T-helper 22 cell (primary cell): ENCODE measurements at regions not wholly inside any gene's neighbourhood (a gene's known extent, or its start where the extent isn't known, plus 50 kb on each side); places are given as distances from the start of the nearest gene placed in this dataset.
"Not testable (repeated sequence)": the region's sequence is repeated elsewhere in the genome, so short reads cannot be mapped to it uniquely, and the experiment has no call there.

Source experiments
- DNase-seq: peaks from one replicate; pipeline ENCODE4 v3.0.0-alpha.2; 2020; ENCODE audit warnings: low read depth

DNA sequence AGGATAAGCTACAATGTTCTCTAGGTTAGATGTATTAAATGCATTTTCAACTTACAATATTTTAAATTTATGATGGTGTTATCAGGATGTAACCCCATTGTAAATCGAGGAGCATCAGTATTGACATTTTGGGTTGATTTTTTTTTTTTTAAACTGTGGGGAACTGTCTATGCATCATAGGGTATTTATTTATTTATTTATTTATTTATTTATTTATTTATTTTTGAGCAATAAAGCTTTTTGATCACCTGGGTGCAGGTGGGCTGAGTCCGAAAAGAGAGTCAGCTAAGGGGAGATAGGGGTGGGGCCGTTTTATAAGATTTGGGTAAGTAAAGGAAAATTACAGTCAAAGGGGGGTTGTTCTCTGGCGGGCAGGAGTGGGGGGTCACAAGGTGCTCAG is 367.5 kb downstream of the OXSM start:
- DNase-seq, result not testable (repeated sequence)

DNA sequence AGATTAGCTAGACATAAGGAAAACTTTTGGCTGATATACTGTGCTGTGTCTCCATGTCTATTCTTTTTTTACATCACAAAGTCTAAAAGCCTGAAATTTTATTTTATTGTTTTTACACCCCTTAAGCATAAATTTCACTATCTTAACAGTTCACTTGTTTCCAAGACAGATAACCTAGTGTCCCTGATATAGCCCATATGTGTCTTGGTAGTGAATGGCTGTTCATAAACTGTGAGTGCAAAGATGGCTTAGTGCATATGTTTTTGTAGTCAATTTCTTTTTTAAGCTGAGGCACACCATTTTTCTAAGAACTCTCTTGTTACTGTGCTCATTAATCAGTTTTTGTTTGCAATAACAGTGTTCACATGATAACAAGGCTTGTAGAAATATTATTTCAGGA is 381.1 kb downstream of the OXSM start:
- no peak for DNase-seq

DNA sequence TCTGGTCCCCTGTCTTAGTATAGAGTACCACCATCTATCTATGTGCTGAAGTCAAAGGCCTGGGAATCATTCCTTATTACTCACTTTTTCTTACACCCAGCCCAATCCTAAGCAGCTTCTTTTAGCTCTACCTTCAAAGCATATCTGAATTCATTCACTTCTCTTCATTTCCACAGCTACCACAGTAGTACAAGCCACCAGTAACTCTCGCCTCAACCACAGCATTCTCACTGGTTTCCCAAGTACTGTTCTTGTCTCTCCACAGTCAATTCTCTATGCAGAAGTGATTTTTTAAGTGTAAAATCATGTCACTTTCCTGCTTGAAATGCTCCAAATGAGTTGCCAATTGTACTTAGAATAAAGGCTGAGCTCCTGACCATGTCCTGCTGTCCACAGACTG is 401.7 kb downstream of the OXSM start:
- DNase-seq, result no peak

DNA sequence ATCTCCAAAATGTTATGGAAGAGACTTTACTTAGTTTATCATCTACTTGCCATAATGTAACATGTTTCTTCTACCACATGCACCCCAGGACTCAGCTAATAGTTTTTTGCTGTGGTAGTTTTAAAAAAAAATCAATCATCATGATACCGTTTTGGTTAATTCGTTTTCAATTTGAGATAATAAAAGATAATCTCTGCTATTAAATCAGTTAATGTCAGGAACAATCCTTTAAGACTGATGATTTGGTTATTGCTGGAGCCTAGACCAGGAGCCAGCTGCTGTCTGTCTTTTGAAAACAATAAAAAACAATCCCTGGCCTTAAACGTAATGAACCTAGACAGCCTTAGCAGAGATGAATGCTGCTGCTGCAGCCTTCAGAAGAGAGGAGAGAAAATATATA is 403.7 kb downstream of the OXSM start:
- DNase-seq, result no peak

DNA sequence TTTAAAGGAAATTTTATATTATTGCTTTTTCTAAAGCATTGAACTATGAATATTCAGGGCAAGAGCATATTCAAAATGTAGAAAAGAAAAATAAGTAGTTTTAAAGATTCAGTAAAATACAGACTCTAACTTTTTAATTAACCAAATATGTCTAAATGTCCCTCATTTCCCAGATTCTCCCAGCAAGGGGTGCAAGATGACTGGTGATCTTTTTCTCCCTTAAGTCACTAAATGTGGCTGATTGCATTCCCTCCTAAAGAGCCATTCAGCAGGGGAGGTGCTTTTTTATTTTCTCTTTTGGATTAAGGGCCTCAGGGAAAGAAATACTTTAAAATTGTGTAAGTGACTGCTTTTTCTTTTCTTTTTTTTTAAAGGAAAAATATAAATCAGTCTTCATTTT is 406.9 kb downstream of the OXSM start:
- no peak for DNase-seq

DNA sequence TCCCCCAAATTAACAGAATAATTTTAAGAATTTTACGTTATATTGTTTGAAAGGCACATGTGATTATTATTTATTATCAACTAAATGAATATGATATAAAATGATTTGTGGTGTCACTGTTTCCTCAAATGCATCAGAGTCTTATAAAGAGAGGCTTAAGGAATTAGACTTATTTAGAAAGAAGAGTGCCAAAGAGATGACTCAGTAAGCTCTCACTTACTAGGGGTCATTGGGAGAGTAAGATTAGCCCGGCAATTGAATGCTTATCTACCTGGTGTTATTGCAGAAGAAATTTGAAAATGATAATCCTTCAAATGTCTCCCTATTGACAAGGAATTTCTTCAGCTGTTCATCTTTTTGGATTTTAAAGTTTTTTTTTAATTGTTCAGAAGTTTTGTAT is 408.7 kb downstream of the OXSM start:
- no peak for DNase-seq

DNA sequence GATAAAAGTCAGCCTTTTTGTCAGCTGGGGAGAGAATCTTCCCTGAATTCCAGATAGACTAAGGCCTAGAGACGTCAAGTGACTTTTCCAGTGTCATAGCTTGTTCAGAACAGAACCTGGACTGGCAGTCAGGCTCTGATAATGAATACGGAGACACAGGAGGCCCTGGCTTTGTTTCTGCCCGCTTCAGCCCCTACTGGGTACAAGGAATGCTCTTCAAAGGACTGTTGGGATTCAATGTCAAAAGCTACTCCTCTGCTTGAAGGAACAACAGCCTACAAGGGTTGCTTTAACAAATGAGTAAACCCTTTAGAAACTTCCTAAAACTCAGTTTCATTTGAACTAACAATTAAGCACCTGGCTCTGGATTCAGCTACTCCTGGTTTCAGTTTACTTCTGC is 412.3 kb downstream of the OXSM start:
- DNase-seq, result no peak

DNA sequence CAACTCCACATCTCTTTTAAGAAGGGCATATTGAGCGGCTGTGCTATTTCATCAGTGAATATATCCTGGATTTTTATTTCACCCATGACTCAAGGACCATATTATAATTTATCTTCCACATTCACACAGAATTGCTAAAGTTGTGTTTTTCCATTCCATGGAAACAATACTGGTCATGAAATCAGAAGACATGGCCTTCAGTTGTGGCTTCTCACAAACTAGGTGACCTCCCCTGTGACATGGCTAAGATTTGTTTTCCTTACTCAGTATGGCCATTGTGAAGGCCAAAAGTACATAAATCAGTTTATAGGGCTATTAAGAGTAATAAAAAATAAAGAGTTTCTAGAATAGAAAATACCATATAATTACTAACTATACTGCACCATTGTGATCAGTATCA is 415.6 kb downstream of the OXSM start:
- DNase-seq, result no peak

DNA sequence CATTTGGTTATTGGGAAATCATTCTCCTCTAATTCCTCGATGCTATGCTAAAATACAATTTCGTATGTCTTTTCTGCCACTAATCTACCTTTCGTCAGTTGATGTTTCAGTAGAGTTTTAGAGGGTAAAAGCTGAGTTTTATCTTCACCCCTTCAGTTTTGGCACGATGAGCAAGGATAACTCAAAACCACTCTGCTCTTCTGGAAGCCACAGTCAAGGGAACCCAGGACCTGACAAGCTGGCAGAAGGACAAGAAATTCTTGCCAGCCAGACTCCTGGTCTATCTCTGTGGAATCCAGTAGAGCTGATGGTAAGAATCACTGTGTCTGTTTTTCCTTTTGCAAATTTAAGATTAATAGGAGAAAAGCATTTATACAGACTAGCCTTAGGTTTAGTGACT is 414.4 kb upstream of the LRRC3B start:
- DNase-seq, result no peak

DNA sequence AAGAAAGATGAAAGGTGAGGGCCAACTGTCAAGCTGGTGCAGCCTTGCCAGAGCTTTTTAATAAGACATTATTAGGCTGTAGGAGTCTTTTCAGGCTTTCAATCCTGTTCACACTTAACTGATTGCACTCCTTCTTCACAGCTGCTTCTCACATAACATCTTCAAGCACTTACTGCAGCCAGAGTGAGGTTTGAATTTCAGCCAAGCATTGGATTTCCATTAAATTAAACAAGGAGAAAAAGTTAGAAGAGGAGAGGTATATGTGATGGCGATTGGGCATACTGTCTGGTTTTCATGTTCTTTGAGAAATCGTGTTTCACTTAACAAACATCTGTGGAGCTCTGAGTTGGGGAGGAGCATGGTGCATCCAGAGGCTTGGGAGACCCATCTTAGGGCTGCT is 392.8 kb upstream of the LRRC3B start:
- no peak for DNase-seq

DNA sequence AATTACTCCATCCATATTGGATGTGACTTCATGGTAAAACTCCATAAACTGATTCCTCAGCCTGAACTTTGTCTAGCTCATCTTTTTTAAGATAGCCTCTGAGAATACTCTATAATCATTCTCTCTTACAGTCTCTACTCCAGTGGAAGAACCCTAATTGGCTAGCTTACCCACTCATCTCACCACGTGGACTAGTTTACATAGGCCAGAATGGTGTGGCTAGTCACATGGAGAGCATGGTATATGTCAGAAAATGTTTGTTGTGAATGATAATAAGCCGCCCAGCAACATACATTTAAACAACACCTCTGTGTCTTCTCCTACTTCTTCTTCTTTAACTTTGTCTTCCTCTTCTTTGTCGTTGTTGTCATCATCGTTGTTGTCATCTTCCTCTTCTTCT is 389.2 kb upstream of the LRRC3B start:
- no peak for DNase-seq

DNA sequence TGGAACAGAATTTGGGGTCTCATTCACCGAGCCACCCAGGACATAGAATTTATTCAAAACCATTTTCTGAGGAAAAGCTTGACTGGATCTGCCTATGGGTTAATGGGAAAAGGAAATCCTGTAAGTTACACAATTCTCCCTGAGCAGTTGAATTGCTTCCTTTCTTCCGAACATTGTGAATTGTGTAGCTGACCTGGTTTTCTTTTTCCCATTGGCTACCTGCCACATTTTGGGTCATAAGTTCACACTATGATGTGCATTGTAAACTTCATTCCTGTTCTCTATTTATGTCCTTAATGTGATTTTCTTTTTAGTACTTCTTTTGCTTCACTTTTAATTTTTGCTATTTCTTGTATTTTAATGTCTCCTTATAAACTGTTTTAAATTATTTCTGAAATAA is 386.0 kb upstream of the LRRC3B start:
- no peak for DNase-seq

DNA sequence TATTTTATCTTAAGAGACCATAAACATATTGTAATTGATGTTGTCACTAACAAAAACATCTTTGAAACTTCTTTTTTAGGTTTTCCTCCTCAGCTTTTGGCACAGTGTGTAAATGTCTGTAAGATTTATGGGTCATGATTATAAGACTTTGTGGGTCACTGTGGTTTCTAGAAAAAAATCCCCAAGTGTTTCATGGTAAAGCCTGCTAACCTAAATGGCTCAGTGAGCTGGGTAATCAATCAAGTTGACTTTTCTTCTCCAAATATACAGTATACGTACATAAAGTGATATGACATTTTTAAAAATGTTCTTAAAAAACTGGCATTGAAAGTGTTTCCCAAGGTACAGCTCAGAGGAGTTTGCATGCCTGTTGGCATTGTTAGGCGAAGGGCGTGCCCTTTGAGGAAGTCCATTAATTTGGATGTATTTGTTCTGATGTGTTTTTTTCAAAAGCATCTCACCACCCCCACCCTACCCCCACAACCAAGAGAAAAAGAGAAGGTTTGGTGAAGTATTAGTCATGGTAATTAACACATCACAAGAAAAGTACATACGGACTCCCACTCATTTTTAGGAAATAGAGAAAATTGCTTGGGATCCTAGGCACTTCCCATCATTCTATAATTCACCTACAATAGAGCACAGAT is 385.4 kb upstream of the LRRC3B start:
- DNase-seq, result no peak

DNA sequence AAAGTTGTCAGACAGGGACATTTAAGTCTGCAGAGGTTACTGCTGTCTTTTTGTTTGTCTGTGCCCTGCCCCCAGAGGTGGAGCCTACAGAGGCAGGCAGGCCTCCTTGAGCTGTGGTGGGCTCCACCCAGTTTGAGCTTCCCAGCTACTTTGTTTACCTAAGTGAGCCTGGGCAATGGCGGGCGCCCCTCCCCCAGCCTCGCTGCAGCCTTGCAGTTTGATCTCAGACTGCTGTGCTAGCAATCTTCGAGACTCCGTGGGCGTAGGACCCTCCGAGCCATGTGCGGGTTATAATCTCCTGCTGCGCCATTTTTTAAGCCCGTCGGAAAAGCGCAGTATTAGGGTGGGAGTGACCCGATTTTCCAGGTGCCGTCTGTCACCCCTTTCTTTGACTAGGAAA is 378.0 kb upstream of the LRRC3B start:
- not testable (repeated sequence) for DNase-seq

DNA sequence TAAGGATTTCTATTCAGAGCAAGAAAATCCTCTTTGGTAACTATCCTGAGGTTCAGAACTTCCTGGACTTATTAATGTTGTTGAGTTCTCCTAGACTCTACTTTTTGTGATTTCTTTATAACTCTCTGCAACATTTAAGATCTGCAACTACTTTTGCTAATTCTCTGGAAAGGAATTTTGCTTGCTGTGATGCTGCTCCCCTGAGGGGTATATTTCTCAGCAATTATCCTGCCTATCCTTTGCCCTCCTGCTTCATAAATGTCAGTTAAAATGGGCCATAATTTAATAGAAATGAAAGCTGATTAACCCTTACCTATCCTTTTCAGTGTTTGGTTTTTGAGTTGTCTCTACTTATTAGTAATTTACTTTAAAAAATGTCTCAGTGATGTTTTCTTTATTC is 377.3 kb upstream of the LRRC3B start:
- DNase-seq, result no peak

DNA sequence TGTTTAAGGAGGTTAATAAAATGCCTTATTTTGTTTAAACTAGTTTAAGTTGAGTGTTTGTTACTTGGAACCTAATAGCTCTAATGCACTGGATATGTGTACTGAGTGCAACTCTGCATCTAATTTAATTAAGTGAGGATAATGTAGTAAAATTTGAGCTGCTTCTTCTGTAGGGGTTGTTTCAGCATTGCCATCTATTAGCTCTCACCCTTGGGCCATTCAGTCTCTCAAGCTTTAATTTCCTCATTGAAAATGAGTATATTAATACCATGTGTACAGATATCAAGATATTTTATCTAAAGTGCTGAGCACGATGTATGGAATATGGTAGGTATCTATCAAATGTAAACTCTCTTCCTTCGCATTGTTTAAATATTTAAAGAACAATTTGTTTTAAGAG is 375.7 kb upstream of the LRRC3B start:
- DNase-seq, result no peak

DNA sequence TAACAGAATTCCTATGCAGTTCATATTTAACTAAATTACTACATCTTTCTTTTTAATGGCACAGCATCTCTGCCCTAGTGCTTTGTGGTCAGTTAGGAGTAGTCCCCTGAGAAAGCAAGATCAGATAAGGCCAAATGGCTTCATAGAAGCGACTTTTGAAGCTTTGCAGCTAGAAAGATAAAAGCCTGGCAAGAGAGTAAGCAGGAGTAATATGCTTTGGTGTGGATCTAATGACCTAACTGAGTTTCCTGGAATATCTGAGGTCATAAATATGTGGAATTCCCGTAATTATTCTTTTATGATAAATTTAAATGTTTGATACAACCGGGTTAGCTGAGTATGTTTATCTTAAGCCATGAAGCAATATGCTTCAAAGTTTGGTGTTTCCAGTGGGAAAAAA is 374.9 kb upstream of the LRRC3B start:
- DNase-seq, result no peak

DNA sequence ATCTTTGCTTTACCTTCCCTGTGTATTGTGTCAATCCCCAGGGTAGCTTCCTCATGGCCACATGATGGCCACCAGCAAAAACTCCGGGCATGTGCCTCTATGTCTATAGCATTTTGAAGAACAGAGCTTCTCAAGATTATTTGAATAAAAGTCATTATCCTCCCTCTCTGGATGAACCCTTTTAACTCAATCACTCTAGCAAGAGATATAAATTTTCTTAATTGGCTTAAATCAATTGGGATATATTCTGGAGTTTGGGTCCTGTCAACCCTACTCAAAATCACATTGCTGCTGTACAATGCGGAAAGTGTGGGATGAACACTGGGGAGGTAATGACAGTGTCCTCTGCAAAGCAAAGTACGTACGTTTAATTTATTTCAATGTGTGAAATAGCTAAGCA is 370.6 kb upstream of the LRRC3B start:
- DNase-seq, result no peak

DNA sequence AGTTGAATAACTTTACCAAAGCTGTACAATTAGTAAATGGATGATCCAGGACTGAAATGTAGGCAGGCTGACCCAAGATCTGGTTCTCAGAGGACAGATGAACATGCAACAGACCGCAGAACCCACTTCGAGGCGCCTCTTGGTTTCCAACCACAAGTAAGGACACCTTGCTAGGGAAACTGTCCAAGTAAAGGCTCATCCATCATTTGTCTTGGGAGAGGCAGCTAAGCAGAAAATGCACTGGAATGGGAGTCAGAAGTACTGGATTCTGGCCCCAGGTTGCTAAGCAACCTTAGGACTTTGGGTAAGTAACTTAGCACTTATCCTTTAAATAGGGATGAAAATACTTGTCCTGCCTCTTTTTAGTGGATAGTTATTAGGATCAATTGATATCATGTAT is 366.3 kb upstream of the LRRC3B start:
- DNase-seq, result no peak

DNA sequence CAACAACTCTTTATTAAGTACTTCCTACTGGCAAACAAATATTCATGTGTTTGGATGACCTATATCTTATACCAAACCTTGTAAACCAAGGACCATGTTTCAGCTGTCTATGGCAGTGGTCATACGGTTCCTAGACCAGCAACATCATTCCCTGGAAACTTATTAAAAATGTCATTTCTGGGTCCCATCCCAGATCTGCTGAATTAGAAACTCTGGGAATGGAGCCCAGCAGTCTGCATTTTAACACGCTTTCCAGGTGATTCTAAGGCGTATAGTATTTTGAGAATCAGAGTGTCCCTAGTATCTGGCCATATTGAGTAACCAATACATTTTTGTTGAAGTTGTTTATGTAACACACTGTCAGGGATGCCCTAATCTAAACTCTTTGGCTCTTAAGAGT is 363.4 kb upstream of the LRRC3B start:
- no peak for DNase-seq

DNA sequence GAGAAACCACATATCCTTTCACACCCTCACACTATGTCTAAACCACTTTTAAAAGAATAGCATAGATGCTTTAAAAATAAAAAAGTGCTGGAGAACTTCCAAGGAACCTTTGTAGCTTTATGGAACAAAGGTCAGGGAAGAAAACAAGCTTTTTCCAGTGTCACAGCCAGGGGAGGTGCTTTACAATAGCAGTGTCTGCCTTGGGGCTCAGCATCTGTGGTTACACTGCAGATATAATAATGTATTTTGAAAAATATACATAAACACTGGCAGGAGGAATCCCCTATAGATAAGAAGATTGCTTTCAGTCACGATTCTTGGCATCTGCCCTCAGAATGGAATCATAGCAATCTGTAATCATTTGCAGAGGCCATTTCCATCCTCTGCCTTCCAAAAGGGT is 362.4 kb upstream of the LRRC3B start:
- DNase-seq, result no peak

DNA sequence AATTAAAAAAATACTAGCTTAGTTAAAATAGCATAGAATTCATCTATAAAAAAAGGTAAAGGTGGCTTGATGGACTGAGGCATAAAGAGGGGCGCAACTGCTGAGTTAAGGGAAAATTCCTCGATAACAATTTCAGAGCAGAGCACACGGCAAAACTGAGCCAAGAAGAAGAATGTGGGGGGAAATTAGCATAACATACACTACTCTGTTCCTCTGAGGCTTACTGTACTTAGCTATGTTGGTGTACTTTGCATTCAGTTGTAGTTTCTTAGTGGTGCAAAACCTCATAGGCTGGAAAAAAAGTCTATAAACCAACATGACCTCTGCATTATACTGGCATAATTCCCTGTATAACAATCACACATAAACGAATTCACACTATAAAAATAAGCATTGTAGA is 357.9 kb upstream of the LRRC3B start:
- DNase-seq, result no peak

DNA sequence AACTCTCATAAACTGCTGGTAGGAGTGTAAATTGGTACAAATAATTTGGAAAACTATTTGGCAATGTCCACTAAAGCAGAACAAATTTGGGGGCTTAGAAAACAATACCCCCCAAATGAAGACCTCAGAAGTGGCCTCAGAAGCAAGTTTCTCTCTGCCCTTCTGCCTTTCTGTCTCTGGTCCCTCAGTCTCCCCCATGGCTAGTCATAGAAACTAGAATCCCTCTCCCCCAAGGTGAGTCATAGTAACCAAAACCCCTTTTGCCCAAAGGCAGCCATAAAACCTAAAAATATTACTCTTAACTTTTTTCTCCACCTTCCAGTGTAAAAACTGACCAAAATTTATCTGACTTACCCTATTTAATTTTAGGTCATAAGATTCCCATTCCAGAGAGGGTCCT is 350.7 kb upstream of the LRRC3B start:
- no peak for DNase-seq

DNA sequence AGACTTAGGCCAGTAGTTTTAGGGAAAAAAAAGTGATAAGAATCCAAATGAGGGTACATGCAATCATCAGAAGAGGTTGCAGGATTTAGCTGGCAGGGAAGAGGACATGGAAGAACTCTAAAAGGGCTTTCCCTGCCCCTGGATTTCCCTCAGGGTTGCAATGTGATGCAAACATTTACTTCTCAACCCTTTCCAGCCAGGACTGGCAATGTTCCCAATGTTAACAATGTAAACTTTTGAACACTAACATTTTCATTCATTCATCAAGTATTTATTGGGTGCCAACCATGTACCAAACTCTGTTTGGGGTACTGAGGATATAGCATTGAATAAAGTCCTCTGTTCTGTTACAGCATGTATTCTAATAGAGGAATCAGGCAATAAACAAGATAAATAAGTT is 349.4 kb upstream of the LRRC3B start:
- DNase-seq, result no peak

DNA sequence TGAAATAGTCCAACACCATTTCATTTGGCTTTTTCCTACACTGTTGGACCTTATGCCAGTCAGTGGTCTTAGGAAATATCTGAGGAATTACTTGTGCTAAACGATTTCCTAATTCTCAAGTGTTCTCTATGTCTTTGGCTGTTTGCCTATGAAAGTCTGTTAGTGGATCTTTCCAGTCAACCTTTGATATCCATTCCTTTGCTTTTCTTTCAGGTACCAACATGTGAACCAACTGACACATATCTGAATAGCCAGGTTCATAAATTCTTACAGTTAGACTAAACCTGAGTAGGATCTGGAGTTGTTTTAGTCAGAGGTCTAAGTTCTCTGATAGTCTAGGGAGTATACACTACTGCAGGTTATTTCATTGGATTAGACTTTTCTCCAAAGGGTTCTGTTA is 343.5 kb upstream of the LRRC3B start:
- DNase-seq, result no peak
